SK-N-MC (cell line): ENCODE measurements at regions not wholly inside any gene's neighbourhood (a gene's known extent, or its start where the extent isn't known, plus 50 kb on each side); places are given as distances from the start of the nearest gene placed in this dataset.

Source experiments
- EZH2 ChIP-seq: fragments of 200-600 bp; sonication (generic); IDR thresholded peaks from one replicate; pipeline ENCODE4 v1.6.1; 2017; ENCODE audit warnings: antibody characterized with exemption
- FOXP2 ChIP-seq: optimal IDR thresholded peaks from 2 replicates; pipeline ENCODE3; 2011; ENCODE audit warnings: mild to moderate bottlenecking, moderate library complexity; ENCODE audit not compliant: insufficient read depth; ENCODE audit errors: extremely low read length, control extremely low read depth
- POLR2AphosphoS5 ChIP-seq: IDR thresholded peaks from 2 replicates; pipeline ENCODE4 v1.6.1; 2012; ENCODE audit warnings: mild to moderate bottlenecking, low read depth, low read length, borderline replicate concordance

DNA sequence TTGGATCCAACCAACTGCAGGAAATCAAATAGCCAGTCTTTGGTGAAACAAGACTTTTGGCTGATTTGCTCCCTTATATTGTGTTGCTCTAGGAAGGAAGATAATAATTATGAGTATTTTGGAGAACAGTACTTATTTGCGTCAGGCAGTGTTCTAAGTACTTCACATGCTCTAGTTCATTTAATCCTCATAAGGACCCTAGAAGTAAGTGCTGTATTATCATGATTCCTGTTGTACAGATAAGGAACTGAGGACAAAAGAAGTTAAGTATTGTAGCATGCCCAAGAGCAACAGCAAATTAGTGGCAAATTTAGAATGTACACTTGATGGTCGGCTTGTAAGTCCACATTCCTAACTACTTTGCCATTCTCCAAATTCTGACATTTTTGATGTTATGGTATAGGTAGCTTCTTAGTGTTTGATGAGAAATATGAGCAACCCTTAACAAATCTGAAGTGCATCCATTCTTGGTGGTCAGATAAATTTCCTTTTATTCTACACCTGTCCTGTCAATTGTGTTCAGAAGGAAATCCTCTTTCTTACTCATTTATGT lies 72.0 kb downstream of the SPRY1 start:
- no peak for TF ChIP-seq POLR2AphosphoS5
- no peak for TF ChIP-seq EZH2
- no peak for TF ChIP-seq FOXP2
